H9 (cell line): ENCODE measurements at regions not wholly inside any gene's neighbourhood (a gene's known extent, or its start where the extent isn't known, plus 50 kb on each side); places are given as distances from the start of the nearest gene placed in this dataset.

ENCODE experiments used
- DNase-seq: peaks from one replicate; pipeline ENCODE4 v3.0.0-alpha.2; 2017
- H2AFZ ChIP-seq: one replicate; pipeline ENCODE4 v1.6.1; 2013; ENCODE audit warnings: mild to moderate bottlenecking, low read length, control low read depth, moderate library complexity
- H2AK5ac ChIP-seq: 2 replicates; pipeline ENCODE4 v1.6.1; 2013; ENCODE audit warnings: low read length, control low read depth, mixed read lengths; ENCODE audit not compliant: insufficient read length
- H2BK120ac ChIP-seq: one replicate; pipeline ENCODE4 v1.6.1; 2013; ENCODE audit warnings: low read depth, mild to moderate bottlenecking, low read length, control low read depth, inconsistent platforms; ENCODE audit not compliant: poor library complexity, severe bottlenecking
- H2BK12ac ChIP-seq: 2 replicates; pipeline ENCODE4 v1.6.1; 2013; ENCODE audit warnings: low read length, control low read depth, mixed read lengths, low read depth; ENCODE audit not compliant: insufficient read length
- H2BK15ac ChIP-seq: 2 replicates; pipeline ENCODE4 v1.6.1; 2013; ENCODE audit warnings: low read depth, low read length, control low read depth
- H2BK20ac ChIP-seq: one replicate; pipeline ENCODE4 v1.6.1; 2013; ENCODE audit warnings: low read depth, mild to moderate bottlenecking, low read length, control low read depth, inconsistent platforms; ENCODE audit not compliant: poor library complexity, severe bottlenecking
- H2BK5ac ChIP-seq: 2 replicates; pipeline ENCODE4 v1.6.1; 2013; ENCODE audit warnings: low read length, control low read depth, mixed read lengths; ENCODE audit not compliant: insufficient read length
- H3K14ac ChIP-seq: 2 replicates; pipeline ENCODE4 v1.6.1; 2013; ENCODE audit warnings: low read length, control low read depth; ENCODE audit not compliant: insufficient read depth
- H3K18ac ChIP-seq: 2 replicates; pipeline ENCODE4 v1.6.1; 2013; ENCODE audit warnings: low read depth, mild to moderate bottlenecking, mixed read lengths, low read length, control low read depth; ENCODE audit not compliant: insufficient read length
- H3K23ac ChIP-seq: 2 replicates; pipeline ENCODE4 v1.6.1; 2013; ENCODE audit warnings: low read length, control low read depth, mixed read lengths, low read depth; ENCODE audit not compliant: insufficient read length
- H3K23me2 ChIP-seq: 2 replicates; pipeline ENCODE4 v1.6.1; 2013; ENCODE audit warnings: low read depth, mild to moderate bottlenecking, mixed read lengths, low read length, control low read depth; ENCODE audit not compliant: insufficient read length, poor library complexity, severe bottlenecking
- H3K27ac ChIP-seq: 2 replicates; pipeline ENCODE4 v1.5.1; 2013; ENCODE audit warnings: low read length, control low read depth, mixed read lengths, low read depth; ENCODE audit not compliant: insufficient read length
- H3K27me3 ChIP-seq: 2 replicates; pipeline ENCODE4 v1.6.1; 2013; ENCODE audit warnings: low read length, control low read depth, inconsistent platforms; ENCODE audit not compliant: insufficient read depth
- H3K4ac ChIP-seq: 2 replicates; pipeline ENCODE4 v1.6.1; 2013; ENCODE audit warnings: low read depth, mild to moderate bottlenecking, control low read depth, inconsistent platforms, low read length, moderate library complexity
- H3K4me1 ChIP-seq: 2 replicates; pipeline ENCODE4 v1.6.1; 2013; ENCODE audit warnings: low read length, control low read depth, inconsistent platforms; ENCODE audit not compliant: insufficient read depth
- H3K4me2 ChIP-seq: 2 replicates; pipeline ENCODE4 v1.6.1; 2013; ENCODE audit warnings: low read length, control low read depth, mixed read lengths; ENCODE audit not compliant: insufficient read length, insufficient read depth
- H3K56ac ChIP-seq: 2 replicates; pipeline ENCODE4 v1.6.1; 2013; ENCODE audit warnings: low read depth, mild to moderate bottlenecking, mixed read lengths, low read length, control low read depth; ENCODE audit not compliant: insufficient read length
- H3K79me1 ChIP-seq: 2 replicates; pipeline ENCODE4 v1.6.1; 2013; ENCODE audit warnings: low read depth, mild to moderate bottlenecking, moderate library complexity, low read length, control low read depth, inconsistent platforms; ENCODE audit not compliant: insufficient read depth, poor library complexity, severe bottlenecking
- H3K79me2 ChIP-seq: 2 replicates; pipeline ENCODE4 v1.6.1; 2013; ENCODE audit warnings: low read length, control low read depth, inconsistent platforms; ENCODE audit not compliant: insufficient read depth
- H3K9ac ChIP-seq: 2 replicates; pipeline ENCODE4 v1.6.1; 2013; ENCODE audit warnings: low read length, control low read depth, mixed read lengths; ENCODE audit not compliant: insufficient read length; ENCODE audit errors: extremely low read depth
- H3K9me3 ChIP-seq: one replicate; pipeline ENCODE4 v1.6.1; 2013; ENCODE audit warnings: low read depth, low read length, inconsistent platforms; ENCODE audit not compliant: control insufficient read depth
- H3T11ph ChIP-seq: one replicate; pipeline ENCODE4 v1.6.1; 2013; ENCODE audit warnings: mild to moderate bottlenecking, low read length, control low read depth, inconsistent platforms
- H4K20me1 ChIP-seq: one replicate; pipeline ENCODE4 v1.6.1; 2013; ENCODE audit not compliant: control insufficient read depth, insufficient read length, insufficient read depth
- H4K5ac ChIP-seq: 2 replicates; pipeline ENCODE4 v1.6.1; 2013; ENCODE audit warnings: low read depth, mild to moderate bottlenecking, mixed read lengths, low read length, control low read depth; ENCODE audit not compliant: insufficient read length
- H4K8ac ChIP-seq: replicated peaks from 2 replicates; pipeline ENCODE4 v1.6.1; 2013; ENCODE audit warnings: low read length, control low read depth, mixed read lengths, low read depth; ENCODE audit not compliant: insufficient read length
- H4K91ac ChIP-seq: 2 replicates; pipeline ENCODE4 v1.6.1; 2013; ENCODE audit warnings: low read depth, mild to moderate bottlenecking, moderate library complexity, mixed read lengths, low read length, control low read depth; ENCODE audit not compliant: insufficient read length
- H3K27ac Mint-ChIP-seq, 3 experiments: 2 replicates in 2 of 3; 3 replicates in 1 of 3; pipeline ENCODE4 v1.8.0; 2020 to 2021; ENCODE audit warnings: mixed read lengths in 3 of 3, mild to moderate bottlenecking in 1 of 3, moderate library complexity in 1 of 3
- H3K27me3 Mint-ChIP-seq: 2 replicates; pipeline ENCODE4 v1.8.0; 2021; ENCODE audit warnings: low read depth, mild to moderate bottlenecking, moderate library complexity, mixed read lengths
- H3K36me3 Mint-ChIP-seq, 3 experiments: 2 replicates in 2 of 3; 3 replicates in 1 of 3; pipeline ENCODE4 v1.8.0; 2020 to 2021; ENCODE audit warnings: low read depth in 3 of 3, mixed read lengths in 3 of 3; ENCODE audit not compliant: insufficient read depth in 1 of 3
- H3K4me1 Mint-ChIP-seq, 2 experiments: 2 replicates each; pipeline ENCODE4 v1.8.0; 2020; ENCODE audit warnings: mixed read lengths in 2 of 2
- H3K4me3 Mint-ChIP-seq, 2 experiments: 2 replicates in 1 of 2; 3 replicates in 1 of 2; pipeline ENCODE4 v1.8.0; 2020 to 2021; ENCODE audit warnings: mild to moderate bottlenecking in 2 of 2, mixed read lengths in 2 of 2, moderate library complexity in 1 of 2
- H3K9me3 Mint-ChIP-seq, 2 experiments: 2 replicates in 1 of 2; 3 replicates in 1 of 2; pipeline ENCODE4 v1.8.0; 2020; ENCODE audit warnings: mild to moderate bottlenecking in 2 of 2, mixed read lengths in 2 of 2, moderate library complexity in 1 of 2
- TF ChIP-seq, protein P1 (sequence below): fragments of 200-600 bp; sonication (generic); conservative IDR thresholded peaks from 3 replicates; pipeline ENCODE4 v1.8.0; 2021; ENCODE audit warnings: antibody characterized with exemption, mild to moderate bottlenecking

DNA sequence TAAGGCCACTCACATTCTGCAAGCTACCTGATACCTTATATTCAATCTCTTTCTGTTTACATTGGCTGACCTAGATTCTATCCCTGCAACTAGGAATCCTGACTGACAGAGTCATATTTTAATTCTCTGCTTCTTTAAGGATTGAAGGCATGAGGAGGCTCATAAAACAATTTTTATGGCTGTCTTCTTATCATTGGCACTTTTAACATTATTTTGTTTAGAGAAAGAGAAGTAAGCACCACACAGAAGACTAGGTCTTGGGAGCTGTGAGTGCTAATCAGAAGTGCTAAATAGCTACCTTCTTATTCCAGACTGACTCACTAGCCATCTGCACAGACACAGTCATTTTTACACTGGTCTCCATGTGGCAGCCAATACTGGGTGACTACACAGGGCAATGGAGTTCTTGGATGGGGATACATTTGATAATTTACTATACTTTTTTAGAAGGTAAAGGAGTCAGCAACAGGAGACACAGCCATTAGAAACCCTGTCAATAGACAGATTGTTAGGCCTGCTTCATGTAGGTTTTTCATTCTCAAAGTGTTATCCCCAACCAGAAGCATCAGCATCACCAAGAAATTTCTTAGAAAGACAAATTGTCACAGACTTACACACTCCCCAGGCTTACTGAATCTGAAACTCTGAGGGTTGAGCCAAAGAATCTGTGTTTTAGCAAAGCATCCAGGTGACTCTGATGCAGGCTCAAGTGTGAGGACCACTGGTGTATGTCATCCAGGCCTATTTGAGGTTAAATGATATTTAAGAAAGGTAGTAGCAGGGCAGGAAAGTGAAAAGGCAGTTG is 214.1 kb downstream of the DUSP6 start:
- H2BK5ac ChIP-seq, result no peak overlapping the region
- no peak overlapping the region for H4K8ac ChIP-seq
- Mint-ChIP-seq H3K27ac (no peak overlapping the region), H3K4me1 (no peaks in the 10 kb centered on the region), H3K36me3 (no peaks in the 10 kb centered on the region), H3K9me3 (no peaks in the 10 kb centered on the region), H3K27me3 (no peaks in the 10 kb centered on the region), H3K4me3 (no peak overlapping the region)
- no peak overlapping the region for H3K14ac ChIP-seq
- no peak overlapping the region for H3K4ac ChIP-seq
- TF ChIP-seq, protein P1, sequence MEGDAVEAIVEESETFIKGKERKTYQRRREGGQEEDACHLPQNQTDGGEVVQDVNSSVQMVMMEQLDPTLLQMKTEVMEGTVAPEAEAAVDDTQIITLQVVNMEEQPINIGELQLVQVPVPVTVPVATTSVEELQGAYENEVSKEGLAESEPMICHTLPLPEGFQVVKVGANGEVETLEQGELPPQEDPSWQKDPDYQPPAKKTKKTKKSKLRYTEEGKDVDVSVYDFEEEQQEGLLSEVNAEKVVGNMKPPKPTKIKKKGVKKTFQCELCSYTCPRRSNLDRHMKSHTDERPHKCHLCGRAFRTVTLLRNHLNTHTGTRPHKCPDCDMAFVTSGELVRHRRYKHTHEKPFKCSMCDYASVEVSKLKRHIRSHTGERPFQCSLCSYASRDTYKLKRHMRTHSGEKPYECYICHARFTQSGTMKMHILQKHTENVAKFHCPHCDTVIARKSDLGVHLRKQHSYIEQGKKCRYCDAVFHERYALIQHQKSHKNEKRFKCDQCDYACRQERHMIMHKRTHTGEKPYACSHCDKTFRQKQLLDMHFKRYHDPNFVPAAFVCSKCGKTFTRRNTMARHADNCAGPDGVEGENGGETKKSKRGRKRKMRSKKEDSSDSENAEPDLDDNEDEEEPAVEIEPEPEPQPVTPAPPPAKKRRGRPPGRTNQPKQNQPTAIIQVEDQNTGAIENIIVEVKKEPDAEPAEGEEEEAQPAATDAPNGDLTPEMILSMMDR, result no peak
- H3K18ac ChIP-seq, result no peak overlapping the region
- no peak overlapping the region for H4K5ac ChIP-seq
- no peak overlapping the region for H2BK15ac ChIP-seq
- no peak overlapping the region for H2BK20ac ChIP-seq
- no peak overlapping the region for H2AK5ac ChIP-seq
- H3K4me2 ChIP-seq, result no peak overlapping the region
- no peaks in the 10 kb centered on the region for H3K23me2 ChIP-seq
- H2BK12ac ChIP-seq, result no peak overlapping the region
- no peak overlapping the region for H3K56ac ChIP-seq
- H3K79me1 ChIP-seq, result no peaks in the 10 kb centered on the region
- no peak overlapping the region for H2BK120ac ChIP-seq
- no peak overlapping the region for H3K9ac ChIP-seq
- no peak for DNase-seq
- H2AFZ ChIP-seq, result no peak overlapping the region
- no peaks in the 10 kb centered on the region for H3K27me3 ChIP-seq
- H3K79me2 ChIP-seq, result no peaks in the 10 kb centered on the region
- H3K4me1 ChIP-seq, result no peaks in the 10 kb centered on the region; the same call in 1 of the 2 replicates
- no peak overlapping the region for H3K23ac ChIP-seq
- no peaks in the 10 kb centered on the region for H4K20me1 ChIP-seq
- H3K9me3 ChIP-seq, result no peaks in the 10 kb centered on the region
- no peak overlapping the region for H4K91ac ChIP-seq
- H3T11ph ChIP-seq, result no peak overlapping the region
- H3K27ac ChIP-seq, result no peak overlapping the region
